ENCODE measurements at regions not wholly inside any gene's neighbourhood (a gene's known extent, or its start where the extent isn't known, plus 50 kb on each side); places are given as distances from the start of the nearest gene placed in this dataset.
"Not testable (repeated sequence)": the region's sequence is repeated elsewhere in the genome, so short reads cannot be mapped to it uniquely, and the experiment has no call there.

DNA sequence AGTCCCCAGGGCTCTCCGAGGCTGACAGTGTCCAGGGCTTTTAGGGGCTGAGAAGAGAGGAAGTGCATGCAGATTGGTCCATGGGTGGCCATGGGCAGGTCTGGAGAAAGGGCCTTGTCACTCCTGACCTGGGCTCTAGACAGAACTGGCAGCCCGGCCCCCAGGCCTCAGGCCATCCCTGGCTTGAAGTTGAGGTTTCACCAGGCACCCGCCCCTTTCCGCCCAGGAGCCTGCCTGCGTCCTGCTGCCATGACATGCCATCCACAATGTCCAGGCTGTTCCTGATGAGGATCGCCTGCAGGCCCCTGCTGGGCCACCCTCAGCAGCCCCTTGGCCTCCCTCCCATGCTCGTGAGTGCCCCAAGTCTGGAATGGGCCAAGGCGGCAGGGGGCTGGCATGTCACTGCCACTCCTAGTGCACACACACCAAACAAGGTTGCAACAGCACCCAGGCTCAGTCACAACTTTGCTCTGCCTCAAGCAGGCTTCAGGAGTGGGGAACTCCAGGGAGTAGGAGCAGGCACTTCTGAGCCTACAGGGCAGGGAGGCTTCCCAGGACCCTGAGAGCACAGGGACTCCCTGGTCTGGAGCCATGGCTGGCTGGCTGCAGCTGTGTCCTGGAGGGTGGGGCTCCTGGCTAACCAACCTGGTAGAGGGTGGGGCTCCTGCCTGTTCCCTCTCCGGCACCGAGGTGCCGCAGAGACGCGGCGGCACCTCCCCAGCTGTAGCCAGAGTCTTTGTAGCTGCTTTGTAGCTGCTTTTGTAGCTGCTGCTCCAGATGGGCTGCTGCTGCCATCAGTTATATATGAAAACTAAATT lies 1457.1 kb upstream of the GBE1 start:
- Histone ChIP-seq H3K27me3 (no peaks in the 10 kb centered on the region), H3K4me3 (no peak overlapping the region), H3K36me3 (no peaks in the 10 kb centered on the region), H3K27ac (no peak overlapping the region), H3K4me1 (no peaks in the 10 kb centered on the region), H3K9me3 (no peaks in the 10 kb centered on the region)
- no peak for ATAC-seq
- TF ChIP-seq POLR2A (IDR thresholded peaks at IDR 0.05) (no peak), CTCF (IDR thresholded peaks at IDR 0.05) (no peak), EP300 (IDR thresholded peaks at IDR 0.05) (no peak), POLR2AphosphoS5 (IDR thresholded peaks at IDR 0.05) (no peak)
- WGBS, 2 donors (ENCODE audit: low coverage in 1 of 2): 90 to 92% methylated on average over 2 to 4 of the region's 14 CpGs

GRCh38 chr3:83217595-83218118 lies 1456.2 kb upstream of the GBE1 start:
- not testable (repeated sequence) for H3K9me3 ChIP-seq, H3K27me3 ChIP-seq, H3K27ac ChIP-seq, H3K4me1 ChIP-seq, H3K36me3 ChIP-seq, ATAC-seq, H3K4me3 ChIP-seq
- no CpG with 5 or more reads among the region's 41 CpGs for WGBS, 2 donors (ENCODE audit: low coverage in 1 of 2)

- 85 to 88% methylated on average over 4 to 5 of the region's 24 CpGs for WGBS, 2 donors (ENCODE audit: low coverage in 1 of 2)
- Histone ChIP-seq H3K4me1 (no peaks in the 10 kb centered on the region), H3K9me3 (no peaks in the 10 kb centered on the region), H3K36me3 (no peaks in the 10 kb centered on the region), H3K4me3 (no peak overlapping the region), H3K27ac (no peak overlapping the region), H3K27me3 (no peaks in the 10 kb centered on the region)
- TF ChIP-seq POLR2AphosphoS5 (IDR thresholded peaks at IDR 0.05) (no peak), EP300 (IDR thresholded peaks at IDR 0.05) (no peak), CTCF (IDR thresholded peaks at IDR 0.05) (no peak), POLR2A (IDR thresholded peaks at IDR 0.05) (no peak)
- ATAC-seq: no peak
Measured at GRCh38 chr3:83216919-83217594, 1455.6 kb upstream of the GBE1 start.

DNA sequence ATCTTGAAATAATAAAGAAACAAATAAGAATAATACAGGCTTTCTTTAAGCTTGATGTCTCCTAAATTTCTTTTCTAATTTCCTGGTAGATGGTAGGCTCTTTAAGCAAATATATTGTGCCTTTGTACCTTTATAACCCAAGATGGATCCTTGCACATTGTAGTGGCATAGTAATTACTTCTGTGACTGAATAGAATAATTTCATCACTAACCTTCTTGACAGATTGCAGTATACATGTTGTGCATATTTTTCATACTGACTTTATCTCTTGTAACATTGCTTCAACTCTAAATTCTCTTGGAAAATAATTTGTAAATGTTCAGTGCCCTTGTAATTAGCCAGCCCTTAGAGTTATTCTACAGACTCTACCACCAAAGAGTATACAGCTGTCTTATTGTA lies 1433.8 kb upstream of the GBE1 start:
- H3K27me3 ChIP-seq: no peaks in the 10 kb centered on the region
- H3K4me3 ChIP-seq: no peak overlapping the region
- ATAC-seq: no peak

GRCh38 chr3:83193526-83193925 lies 1432.1 kb upstream of the GBE1 start:
- no peak for TF ChIP-seq CTCF (IDR thresholded peaks at IDR 0.05)
- no peak for TF ChIP-seq POLR2A (IDR thresholded peaks at IDR 0.05)
- TF ChIP-seq EP300 (IDR thresholded peaks at IDR 0.05): no peak
- TF ChIP-seq POLR2AphosphoS5 (IDR thresholded peaks at IDR 0.05): no peak
- WGBS, 2 donors (ENCODE audit: low coverage in 1 of 2): 76 to 100% methylated on average over 1 of the region's 1 CpG
- H3K27me3 ChIP-seq: no peaks in the 10 kb centered on the region
- no peak overlapping the region for H3K4me3 ChIP-seq
- no peak for ATAC-seq
- no peaks in the 10 kb centered on the region for H3K4me1 ChIP-seq
- H3K27ac ChIP-seq: no peak overlapping the region
- no peaks in the 10 kb centered on the region for H3K36me3 ChIP-seq
- no peaks in the 10 kb centered on the region for H3K9me3 ChIP-seq

More for the DNA sequence above, 1433.8 kb upstream of the GBE1 start:
- TF ChIP-seq POLR2A (IDR thresholded peaks at IDR 0.05) (no peak), POLR2AphosphoS5 (IDR thresholded peaks at IDR 0.05) (no peak), CTCF (IDR thresholded peaks at IDR 0.05) (no peak), EP300 (IDR thresholded peaks at IDR 0.05) (no peak)
- H3K27ac ChIP-seq: no peak overlapping the region
- no peaks in the 10 kb centered on the region for H3K4me1 ChIP-seq
- H3K9me3 ChIP-seq: no peaks in the 10 kb centered on the region
- no peaks in the 10 kb centered on the region for H3K36me3 ChIP-seq
